ENCODE measurements at regions not wholly inside any gene's neighbourhood (a gene's known extent, or its start where the extent isn't known, plus 50 kb on each side); places are given as distances from the start of the nearest gene placed in this dataset.

DNA sequence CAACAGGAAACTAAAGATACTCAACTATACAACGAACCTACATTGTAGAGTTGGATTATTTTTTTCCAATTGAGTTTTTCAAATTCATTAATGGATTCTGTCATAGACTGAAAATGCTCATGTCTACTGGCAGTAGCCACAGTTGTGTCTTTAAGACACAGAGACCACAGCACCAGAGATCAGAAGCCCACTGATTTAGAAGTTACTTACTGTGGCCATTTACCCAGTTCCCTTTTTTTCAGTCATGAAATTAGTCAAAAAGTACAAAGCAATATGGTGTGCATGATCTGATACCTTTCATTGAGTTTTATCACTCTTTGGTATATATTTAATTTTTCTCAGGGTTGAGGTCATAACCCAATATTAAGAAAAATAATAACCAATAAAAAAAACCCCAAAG lies 1640.2 kb upstream of the WWC1 start:
- ATAC-seq, result no peak
- H3K27ac Mint-ChIP-seq, result no peak overlapping the region
- H3K36me3 Mint-ChIP-seq, result no peaks in the 10 kb centered on the region
- peaks cover 5% of the 10 kb centered on the region for H3K9me3 Mint-ChIP-seq
- H3K4me1 Mint-ChIP-seq, result no peaks in the 10 kb centered on the region
- H3K4me3 Mint-ChIP-seq, result no peak overlapping the region
- H3K27me3 Mint-ChIP-seq, result no peaks in the 10 kb centered on the region

DNA sequence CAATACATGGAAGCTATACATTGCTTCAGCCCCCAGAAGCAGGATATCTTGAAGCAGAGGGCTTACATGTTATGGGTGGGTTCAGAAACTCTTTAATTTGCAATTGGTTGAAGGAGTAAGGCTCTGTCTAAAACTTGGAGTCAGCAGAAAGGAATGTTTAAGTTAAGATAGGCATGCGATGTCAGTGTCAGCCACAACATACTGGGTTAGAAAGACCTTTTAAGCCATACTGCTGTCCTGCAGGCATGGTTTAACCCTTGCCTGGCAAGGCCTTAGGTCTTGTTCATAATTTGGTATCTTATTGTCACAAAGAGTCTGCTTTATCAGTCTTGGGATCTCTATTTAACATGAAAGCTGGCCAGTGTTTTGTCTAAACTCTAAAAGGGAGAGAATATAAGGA lies 1619.6 kb upstream of the WWC1 start:
- no peak for ATAC-seq
- no peak overlapping the region for H3K27ac Mint-ChIP-seq
- no peaks in the 10 kb centered on the region for H3K36me3 Mint-ChIP-seq
- H3K4me1 Mint-ChIP-seq, result no peaks in the 10 kb centered on the region
- H3K27me3 Mint-ChIP-seq, result no peaks in the 10 kb centered on the region
- peaks cover 3% of the 10 kb centered on the region for H3K9me3 Mint-ChIP-seq
- H3K4me3 Mint-ChIP-seq, result no peak overlapping the region

DNA sequence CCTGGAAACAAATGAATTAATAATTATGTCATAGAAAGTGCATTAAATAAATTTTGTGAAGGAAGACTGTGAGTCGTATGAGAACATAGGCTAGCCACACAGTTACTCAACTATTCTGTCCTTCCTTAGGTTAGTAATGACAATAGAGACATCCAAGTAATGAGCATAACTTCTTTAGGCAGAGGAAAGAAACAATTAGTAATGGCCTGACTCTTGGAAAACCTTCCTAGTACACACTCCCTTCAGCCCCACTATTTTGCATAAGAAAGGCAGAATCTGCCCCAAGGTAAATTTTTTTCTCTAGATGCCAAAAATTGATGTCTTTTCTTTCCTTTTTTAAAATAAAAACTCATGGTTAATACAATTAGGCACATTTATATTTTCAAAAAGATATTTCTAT lies 1619.0 kb upstream of the WWC1 start:
- Mint-ChIP-seq H3K36me3 (no peaks in the 10 kb centered on the region), H3K9me3 (peaks cover 3% of the 10 kb centered on the region), H3K27me3 (no peaks in the 10 kb centered on the region), H3K4me3 (no peak overlapping the region), H3K27ac (no peak overlapping the region), H3K4me1 (no peaks in the 10 kb centered on the region)
- ATAC-seq, result no peak

DNA sequence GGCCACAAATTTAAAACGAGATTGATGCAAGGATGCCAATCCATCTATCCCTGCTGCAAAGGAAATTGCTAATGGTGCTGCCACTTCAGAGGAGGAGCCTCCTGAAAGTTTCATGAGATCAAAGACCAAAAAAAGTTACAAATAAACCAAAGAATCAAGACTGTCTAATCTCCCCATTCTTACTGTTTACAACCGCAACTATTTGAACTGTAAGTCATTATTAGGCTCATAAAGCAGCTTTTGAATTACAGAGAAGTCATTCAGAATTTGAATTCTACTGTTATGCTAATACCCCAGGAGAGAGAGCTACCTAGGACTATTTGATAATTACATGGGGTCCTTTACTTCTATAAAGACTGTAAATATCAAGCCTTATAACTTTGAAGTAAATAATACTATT lies 1613.6 kb upstream of the WWC1 start:
- H3K27ac Mint-ChIP-seq, result no peak overlapping the region
- no peaks in the 10 kb centered on the region for H3K4me1 Mint-ChIP-seq
- H3K36me3 Mint-ChIP-seq, result no peaks in the 10 kb centered on the region
- H3K27me3 Mint-ChIP-seq, result no peaks in the 10 kb centered on the region
- H3K4me3 Mint-ChIP-seq, result no peak overlapping the region
- ATAC-seq, result no peak
- peaks cover 12% of the 10 kb centered on the region for H3K9me3 Mint-ChIP-seq

DNA sequence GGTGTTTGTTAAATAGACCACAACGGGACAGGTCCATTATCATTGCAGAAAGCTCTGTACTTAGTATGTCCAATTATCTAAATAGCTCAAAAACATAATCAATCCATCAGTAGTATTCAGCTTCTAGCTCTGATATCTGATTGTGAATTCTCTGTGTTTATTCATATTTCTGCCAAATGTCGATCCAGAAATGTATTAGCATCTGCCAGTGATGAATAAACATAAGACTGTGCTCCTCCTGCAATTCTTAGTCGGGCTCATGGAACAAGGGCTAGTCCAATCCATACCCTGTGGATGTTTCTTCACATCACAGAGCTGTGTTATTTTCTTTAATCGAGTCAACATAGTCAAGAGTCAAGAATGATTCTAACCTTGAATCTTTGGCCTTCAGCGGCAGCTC lies 1612.1 kb upstream of the WWC1 start:
- Mint-ChIP-seq H3K4me1 (no peaks in the 10 kb centered on the region), H3K27ac (no peak overlapping the region), H3K4me3 (no peak overlapping the region), H3K9me3 (peaks cover 8% of the 10 kb centered on the region), H3K36me3 (no peaks in the 10 kb centered on the region), H3K27me3 (no peaks in the 10 kb centered on the region)
- no peak for ATAC-seq

DNA sequence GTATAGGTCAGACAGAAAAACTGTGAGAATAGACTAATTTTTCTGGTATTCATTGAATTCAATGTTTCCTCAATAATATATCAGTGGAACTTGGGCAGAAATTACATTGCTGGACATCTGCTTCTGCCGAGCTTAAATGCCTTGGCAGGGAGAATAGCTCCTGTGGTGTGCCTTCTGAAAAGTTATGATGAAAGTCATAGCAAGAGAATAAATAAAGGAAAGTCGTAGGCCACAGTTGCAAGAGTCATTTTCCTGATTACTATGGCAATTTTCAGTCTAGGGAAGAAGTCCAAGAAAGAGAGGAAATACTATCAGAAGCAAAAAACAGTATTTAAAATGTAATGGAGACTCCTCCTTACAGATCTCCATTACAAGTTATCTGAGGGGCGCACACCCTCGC lies 1596.1 kb upstream of the WWC1 start:
- H3K27ac Mint-ChIP-seq, result no peak overlapping the region
- no peaks in the 10 kb centered on the region for H3K4me1 Mint-ChIP-seq
- H3K4me3 Mint-ChIP-seq, result no peak overlapping the region
- no peak for ATAC-seq
- H3K27me3 Mint-ChIP-seq, result no peaks in the 10 kb centered on the region
- no peaks in the 10 kb centered on the region for H3K36me3 Mint-ChIP-seq
- H3K9me3 Mint-ChIP-seq, result peaks cover 6% of the 10 kb centered on the region

DNA sequence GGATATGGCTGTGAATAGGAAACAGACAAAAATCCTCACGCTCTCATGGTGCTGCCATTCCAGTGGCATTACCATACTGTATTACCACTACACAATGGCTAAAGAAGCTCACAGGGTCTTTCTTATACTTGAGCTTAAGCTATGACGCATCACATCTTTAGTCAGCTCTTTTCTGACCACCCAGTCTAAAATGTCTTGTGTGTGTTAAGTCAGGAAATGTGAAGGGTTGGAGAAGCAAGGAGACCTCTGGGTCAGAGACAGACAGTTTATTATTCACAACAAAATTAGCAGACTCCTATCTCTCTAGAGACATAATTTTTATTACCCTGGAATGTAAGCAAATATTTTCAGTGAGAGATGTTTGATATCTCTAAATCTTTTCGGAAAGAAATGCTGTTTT lies 1583.2 kb upstream of the WWC1 start:
- H3K4me3 Mint-ChIP-seq, result no peak overlapping the region
- H3K9me3 Mint-ChIP-seq, result no peaks in the 10 kb centered on the region
- no peaks in the 10 kb centered on the region for H3K27me3 Mint-ChIP-seq
- no peaks in the 10 kb centered on the region for H3K4me1 Mint-ChIP-seq
- H3K27ac Mint-ChIP-seq, result no peak overlapping the region
- no peak for ATAC-seq
- H3K36me3 Mint-ChIP-seq, result no peaks in the 10 kb centered on the region

DNA sequence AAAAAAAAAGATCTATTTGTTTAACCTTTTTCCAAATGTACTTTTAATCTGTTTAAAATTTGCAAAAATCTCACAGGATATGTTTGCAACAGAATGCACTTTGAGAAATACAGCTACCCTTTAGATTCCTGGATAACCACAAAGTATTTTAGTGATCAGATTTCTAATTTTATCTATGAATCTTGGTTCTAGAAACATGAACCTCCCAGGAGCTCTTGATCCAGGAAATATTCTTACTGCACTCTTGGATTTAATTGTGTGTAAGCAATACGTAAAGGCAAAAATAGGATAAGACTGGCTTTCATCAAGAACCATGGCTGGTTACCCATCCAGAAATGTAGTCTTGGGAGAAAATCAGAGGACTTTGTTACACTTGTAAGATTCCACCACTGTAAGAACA lies 1581.8 kb upstream of the WWC1 start:
- no peaks in the 10 kb centered on the region for H3K4me1 Mint-ChIP-seq
- H3K9me3 Mint-ChIP-seq, result no peaks in the 10 kb centered on the region
- no peaks in the 10 kb centered on the region for H3K27me3 Mint-ChIP-seq
- H3K36me3 Mint-ChIP-seq, result no peaks in the 10 kb centered on the region
- no peak for ATAC-seq
- no peak overlapping the region for H3K27ac Mint-ChIP-seq
- H3K4me3 Mint-ChIP-seq, result no peak overlapping the region

DNA sequence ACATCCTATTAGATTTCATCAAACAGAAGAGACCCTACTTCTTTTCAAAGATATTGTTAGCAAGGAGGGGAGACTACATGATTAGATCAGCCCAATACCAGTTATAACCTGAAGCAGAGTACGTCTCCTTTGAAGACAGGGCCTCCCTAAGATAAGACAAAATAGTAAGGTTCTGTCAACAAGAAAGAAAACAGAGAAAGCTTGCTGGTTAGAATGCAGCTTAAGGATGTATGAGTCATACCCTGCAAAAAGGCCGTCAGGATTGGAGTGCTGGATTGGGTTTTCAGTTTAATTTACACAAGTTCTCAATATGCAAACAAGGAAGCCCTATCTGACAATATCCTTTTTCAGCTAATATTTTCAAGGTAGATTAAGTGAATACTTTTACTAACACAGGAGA lies 1581.2 kb upstream of the WWC1 start:
- H3K4me1 Mint-ChIP-seq, result no peaks in the 10 kb centered on the region
- H3K27me3 Mint-ChIP-seq, result no peaks in the 10 kb centered on the region
- H3K27ac Mint-ChIP-seq, result no peak overlapping the region
- no peak for ATAC-seq
- no peaks in the 10 kb centered on the region for H3K9me3 Mint-ChIP-seq
- no peak overlapping the region for H3K4me3 Mint-ChIP-seq
- H3K36me3 Mint-ChIP-seq, result no peaks in the 10 kb centered on the region

DNA sequence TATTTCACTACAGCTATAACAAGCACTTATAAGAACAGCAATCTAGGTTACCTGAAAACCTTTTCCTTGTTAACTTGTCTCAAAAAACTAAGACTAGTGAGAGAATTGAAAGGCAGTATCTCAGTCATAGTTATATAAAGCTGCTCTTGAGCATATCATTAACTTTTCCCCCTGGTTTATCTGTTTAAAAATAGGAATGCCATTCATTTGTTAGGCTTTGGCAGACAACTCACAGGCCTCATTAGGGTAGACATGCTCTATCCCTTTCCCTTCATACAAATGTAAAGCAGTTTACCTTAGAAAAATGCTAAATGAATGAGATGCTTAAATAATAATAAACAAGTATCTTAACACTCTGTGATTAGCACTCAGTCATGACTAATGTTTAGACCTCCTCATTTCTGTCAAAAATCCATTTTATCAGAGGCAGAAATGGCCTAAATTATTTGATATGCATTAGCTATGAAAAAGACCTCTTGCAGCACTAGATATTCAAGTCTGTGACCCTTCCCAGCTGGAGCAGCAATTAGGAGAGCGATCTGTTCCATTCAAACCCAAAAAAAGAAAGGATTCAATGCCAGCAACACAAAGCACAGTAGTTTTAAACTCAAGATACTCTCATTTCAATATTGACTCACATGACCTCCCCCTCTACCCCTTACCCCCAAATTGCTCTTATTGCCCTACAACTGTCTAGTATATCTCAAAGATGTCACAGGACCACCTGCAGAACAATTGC lies 1578.8 kb upstream of the WWC1 start:
- Mint-ChIP-seq H3K27me3 (no peaks in the 10 kb centered on the region), H3K4me1 (no peaks in the 10 kb centered on the region), H3K27ac (no peak overlapping the region), H3K9me3 (no peaks in the 10 kb centered on the region), H3K4me3 (no peak overlapping the region), H3K36me3 (no peaks in the 10 kb centered on the region)
- no peak for ATAC-seq

DNA sequence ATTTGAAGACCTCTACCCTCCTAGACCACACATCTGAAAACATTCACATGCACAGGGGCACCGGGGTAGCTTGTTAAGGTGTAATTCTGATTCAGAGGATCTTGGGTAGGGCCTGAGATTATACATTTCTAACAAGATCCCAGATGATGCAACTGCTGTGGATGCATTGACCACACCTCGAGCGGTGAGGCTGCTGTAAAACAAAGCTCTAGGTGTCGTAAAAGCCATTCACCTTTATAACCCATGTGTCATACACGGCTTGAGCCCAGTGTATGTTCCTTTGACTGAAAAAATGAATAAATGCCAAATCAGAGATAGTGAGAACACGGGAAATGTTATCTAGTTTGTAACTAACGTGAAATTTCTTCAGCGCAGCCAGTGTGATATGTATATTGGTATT lies 1578.2 kb upstream of the WWC1 start:
- ATAC-seq, result no peak
- no peaks in the 10 kb centered on the region for H3K4me1 Mint-ChIP-seq
- no peak overlapping the region for H3K27ac Mint-ChIP-seq
- no peaks in the 10 kb centered on the region for H3K27me3 Mint-ChIP-seq
- H3K4me3 Mint-ChIP-seq, result no peak overlapping the region
- no peaks in the 10 kb centered on the region for H3K9me3 Mint-ChIP-seq
- no peaks in the 10 kb centered on the region for H3K36me3 Mint-ChIP-seq

DNA sequence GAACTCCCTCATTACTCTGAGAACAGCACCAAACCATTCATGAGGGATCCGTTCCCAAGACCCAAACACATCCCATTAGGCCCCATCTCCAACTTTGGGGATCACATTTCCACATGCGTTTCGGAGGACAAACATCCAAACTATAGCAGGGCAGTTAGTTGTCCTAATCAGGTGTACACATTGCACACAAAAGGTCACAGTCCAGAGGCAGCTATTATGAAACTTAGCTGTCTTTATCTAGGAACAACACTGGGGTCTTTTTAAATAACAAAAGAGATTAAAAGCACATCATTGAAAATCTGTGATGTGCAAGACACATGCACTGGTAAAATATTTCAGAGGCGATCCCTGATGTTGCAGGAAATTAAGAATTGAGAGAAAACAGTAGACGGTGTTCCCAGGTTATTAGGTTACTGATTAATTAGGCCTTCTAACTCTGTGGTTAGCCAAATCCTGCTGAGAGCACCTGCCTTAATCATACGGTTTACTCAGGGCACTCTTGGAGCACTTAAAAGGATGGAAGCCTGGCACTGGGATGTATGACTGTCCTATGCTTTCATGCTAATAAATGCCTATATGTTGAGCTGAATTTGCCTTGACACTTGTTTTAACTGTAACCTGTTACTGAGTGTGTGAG lies 1574.5 kb upstream of the WWC1 start:
- Mint-ChIP-seq H3K4me1 (no peaks in the 10 kb centered on the region), H3K27me3 (no peaks in the 10 kb centered on the region), H3K9me3 (no peaks in the 10 kb centered on the region), H3K4me3 (no peak overlapping the region), H3K27ac (no peak overlapping the region), H3K36me3 (no peaks in the 10 kb centered on the region)
- no peak for ATAC-seq

DNA sequence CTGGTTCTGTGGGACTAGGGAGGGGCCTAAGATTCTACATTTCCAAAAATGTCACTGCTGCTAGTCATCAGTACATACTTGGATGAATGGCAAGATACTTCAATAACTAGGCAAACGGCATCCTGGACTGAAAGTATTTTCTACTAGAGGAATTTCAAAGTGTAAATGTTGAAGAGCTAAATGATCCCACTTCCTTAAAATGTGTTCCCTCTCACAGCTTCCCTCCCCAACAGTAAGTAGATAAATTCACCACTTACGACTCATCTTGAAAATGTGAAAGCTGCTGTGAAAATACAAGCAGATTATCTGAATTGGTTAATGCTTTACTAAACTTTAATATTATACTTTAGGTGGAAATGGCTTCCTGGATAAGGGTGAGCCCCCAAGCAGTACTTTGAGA lies 1571.5 kb upstream of the WWC1 start:
- Mint-ChIP-seq H3K27ac (no peak overlapping the region), H3K4me3 (no peak overlapping the region), H3K9me3 (no peaks in the 10 kb centered on the region), H3K27me3 (no peaks in the 10 kb centered on the region), H3K36me3 (no peaks in the 10 kb centered on the region), H3K4me1 (no peaks in the 10 kb centered on the region)
- ATAC-seq, result no peak

DNA sequence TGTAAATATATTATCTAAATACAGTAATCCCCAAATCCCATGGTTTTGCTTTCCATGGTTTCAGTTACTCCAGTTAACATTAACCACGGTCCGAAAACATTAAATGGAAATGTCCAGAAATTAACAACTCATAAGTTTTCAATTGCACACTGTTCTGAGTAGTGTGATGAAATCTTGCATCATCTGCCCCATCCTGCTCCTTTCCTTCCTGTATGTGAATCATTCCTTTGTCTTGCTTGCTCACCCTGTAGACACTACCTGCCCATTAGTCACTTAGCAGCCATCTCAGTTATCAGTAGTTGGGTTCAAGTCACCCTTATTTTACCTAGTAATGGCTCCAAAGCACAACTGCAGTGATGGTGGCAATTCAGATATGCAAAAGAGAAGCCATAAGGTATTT lies 1568.5 kb upstream of the WWC1 start:
- H3K9me3 Mint-ChIP-seq, result no peaks in the 10 kb centered on the region
- no peak for ATAC-seq

DNA sequence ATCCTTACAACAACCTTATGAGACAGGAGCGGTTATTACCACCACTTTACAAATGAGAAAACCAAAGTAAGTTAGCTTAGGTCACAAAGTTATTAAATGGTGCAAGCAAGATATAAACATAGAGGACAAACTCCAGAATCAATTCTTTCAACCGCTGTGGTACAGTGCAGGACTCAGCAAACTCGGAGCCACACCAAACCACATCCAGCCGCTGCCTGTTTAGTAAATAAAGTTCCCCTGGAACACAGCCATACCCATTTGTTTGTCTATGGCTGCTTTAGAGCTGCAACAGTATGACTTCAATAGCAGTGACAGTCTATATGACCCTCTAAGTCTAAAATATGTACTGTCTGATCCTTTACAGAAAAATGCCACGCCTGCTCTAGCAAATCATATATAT lies 1567.2 kb upstream of the WWC1 start:
- Mint-ChIP-seq H3K4me1 (no peaks in the 10 kb centered on the region), H3K9me3 (no peaks in the 10 kb centered on the region), H3K27me3 (no peaks in the 10 kb centered on the region), H3K27ac (no peak overlapping the region), H3K36me3 (no peaks in the 10 kb centered on the region), H3K4me3 (no peak overlapping the region)
- no peak for ATAC-seq

More for the DNA sequence above, 1568.5 kb upstream of the WWC1 start:
- Mint-ChIP-seq H3K27ac (no peak overlapping the region), H3K27me3 (no peaks in the 10 kb centered on the region), H3K36me3 (no peaks in the 10 kb centered on the region), H3K4me1 (no peaks in the 10 kb centered on the region), H3K4me3 (no peak overlapping the region)

DNA sequence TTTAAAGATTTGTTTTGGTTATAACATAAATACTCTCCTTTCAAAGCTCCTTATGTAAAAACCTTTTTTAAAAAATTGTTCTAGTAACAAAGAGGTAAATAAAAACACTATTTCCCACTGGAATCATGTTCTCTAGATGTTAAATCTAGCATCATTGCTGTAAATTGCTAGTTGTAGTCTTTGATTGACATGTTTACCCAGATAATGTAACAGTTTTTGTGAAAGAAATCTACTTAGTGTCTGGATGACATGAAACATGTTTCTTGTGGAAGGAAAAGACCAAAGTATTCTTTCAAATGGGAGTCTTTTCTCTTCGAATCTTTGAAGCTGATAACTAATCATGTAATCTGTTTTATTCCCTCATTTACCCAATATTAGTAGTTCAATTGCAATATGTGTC lies 1565.9 kb upstream of the WWC1 start:
- H3K27me3 Mint-ChIP-seq, result no peaks in the 10 kb centered on the region
- H3K27ac Mint-ChIP-seq, result no peak overlapping the region
- no peaks in the 10 kb centered on the region for H3K4me1 Mint-ChIP-seq
- H3K4me3 Mint-ChIP-seq, result no peak overlapping the region
- ATAC-seq, result no peak
- H3K9me3 Mint-ChIP-seq, result no peaks in the 10 kb centered on the region
- H3K36me3 Mint-ChIP-seq, result no peaks in the 10 kb centered on the region
